WTC11 (cell line): ENCODE measurements at regions not wholly inside any gene's neighbourhood (a gene's known extent, or its start where the extent isn't known, plus 50 kb on each side); places are given as distances from the start of the nearest gene placed in this dataset.

Experiments
- ATAC-seq: fragments of 200-7000 bp; cut with Tn5 transposase; 2 replicates; pipeline ENCODE4 v1.10.0; 2021; ENCODE audit warnings: mild to moderate bottlenecking, moderate library complexity
- CTCF ChIA-PET: fragments of 300-600 bp; sonication (Branson Sonifier 250); formaldehyde crosslinking; loops from one replicate; lab custom pipeline; 2021; ENCODE audit warnings: antibody characterized with exemption; lab: Charles Lee
- POLR2A ChIA-PET: fragments of 350-600 bp; sonication (Branson Sonifier 250); formaldehyde crosslinking; loops from one replicate; lab custom pipeline; 2021; ENCODE audit warnings: antibody characterized with exemption; lab: Charles Lee
- DNase-seq: peaks from one replicate; pipeline ENCODE4 v3.0.0; 2021; ENCODE audit warnings: low spot score
- H3K27ac Mint-ChIP-seq: 2 replicates; pipeline ENCODE4 v1.8.0; 2021; ENCODE audit warnings: mixed read lengths
- H3K27me3 Mint-ChIP-seq: 2 replicates; pipeline ENCODE4 v1.8.0; 2021; ENCODE audit warnings: low read depth, mild to moderate bottlenecking, moderate library complexity, mixed read lengths
- H3K36me3 Mint-ChIP-seq: 2 replicates; pipeline ENCODE4 v1.8.0; 2021; ENCODE audit warnings: mixed read lengths
- H3K4me1 Mint-ChIP-seq: 2 replicates; pipeline ENCODE4 v1.8.0; 2022; ENCODE audit warnings: mixed read lengths
- H3K4me3 Mint-ChIP-seq: 2 replicates; pipeline ENCODE4 v1.8.0; 2021; ENCODE audit warnings: mild to moderate bottlenecking, moderate library complexity, mixed read lengths
- H3K9me3 Mint-ChIP-seq: 2 replicates; pipeline ENCODE4 v1.8.0; 2021; ENCODE audit warnings: mixed read lengths
- ATF2 ChIP-seq: sonication (generic); formaldehyde crosslinking; IDR thresholded peaks from 2 replicates; pipeline ENCODE4 v1.8.1; 2022; ENCODE audit warnings: low read depth, missing genetic modification reagents, borderline replicate concordance
- CTCF ChIP-seq: fragments of 200-600 bp; IDR thresholded peaks from 2 replicates; pipeline ENCODE4 v1.8.0; 2022; ENCODE audit warnings: antibody characterized with exemption
- ELF4 ChIP-seq: sonication (generic); formaldehyde crosslinking; IDR thresholded peaks from 2 replicates; pipeline ENCODE4 v1.8.1; 2022; ENCODE audit warnings: low read depth, mild to moderate bottlenecking, moderate library complexity, missing genetic modification reagents
- NFE2L1 ChIP-seq: sonication (generic); formaldehyde crosslinking; IDR thresholded peaks from 2 replicates; pipeline ENCODE4 v1.8.1; 2023; ENCODE audit warnings: missing genetic modification reagents
- NR1H2 ChIP-seq: sonication (generic); formaldehyde crosslinking; IDR thresholded peaks from 2 replicates; pipeline ENCODE4 v1.9.0; 2021; ENCODE audit warnings: mild to moderate bottlenecking, moderate library complexity, missing genetic modification reagents
- PRDM15 ChIP-seq: sonication (generic); formaldehyde crosslinking; IDR thresholded peaks from 2 replicates; pipeline ENCODE4 v1.8.0; 2022; ENCODE audit warnings: missing genetic modification reagents
- PREB ChIP-seq: sonication (generic); formaldehyde crosslinking; IDR thresholded peaks from 2 replicates; pipeline ENCODE4 v1.8.1; 2022; ENCODE audit warnings: mild to moderate bottlenecking, missing genetic modification reagents, moderate library complexity, borderline replicate concordance
- SOX15 ChIP-seq: fragments of 250-450 bp; sonication (Bioruptor Pico); IDR thresholded peaks from 2 replicates; pipeline ENCODE4 v1.9.0; 2021; ENCODE audit warnings: mild to moderate bottlenecking
- USF2 ChIP-seq: sonication (generic); formaldehyde crosslinking; IDR thresholded peaks from 2 replicates; pipeline ENCODE4 v1.8.1; 2023; ENCODE audit warnings: mild to moderate bottlenecking, missing genetic modification reagents, moderate library complexity
- ZNF138 ChIP-seq: sonication (generic); formaldehyde crosslinking; conservative IDR thresholded peaks from 2 replicates; pipeline ENCODE4 v1.8.1; 2022; ENCODE audit warnings: mild to moderate bottlenecking, moderate library complexity, missing genetic modification reagents
- ZNF219 ChIP-seq: sonication (generic); formaldehyde crosslinking; IDR thresholded peaks from 2 replicates; pipeline ENCODE4 v1.8.0; 2023; ENCODE audit warnings: missing genetic modification reagents, mild to moderate bottlenecking, borderline replicate concordance
- ZNF423 ChIP-seq: fragments of 250-450 bp; sonication (Bioruptor Pico); IDR thresholded peaks from 2 replicates; pipeline ENCODE4 v2.1.2; 2022; ENCODE audit warnings: mild to moderate bottlenecking, moderate library complexity
- ZNF512 ChIP-seq: sonication (generic); formaldehyde crosslinking; IDR thresholded peaks from 2 replicates; pipeline ENCODE4 v1.8.1; 2022; ENCODE audit warnings: missing genetic modification reagents, borderline replicate concordance

GRCh38 chr2:103361712-103362111, 599.9 kb downstream of the TMEM182 start (continued):
- TF ChIP-seq ZNF512 (CRISPR knock-in tag) (no peak), ELF4 (CRISPR knock-in tag) (no peak), CTCF (no peak), ZNF138 (CRISPR knock-in tag) (no peak)

GRCh38 chr2:103363639-103364038, 601.8 kb downstream of the TMEM182 start:
- no peaks in the 10 kb centered on the region for H3K27me3 Mint-ChIP-seq
- CTCF ChIA-PET: no interaction called here
- peaks cover 7% of the 10 kb centered on the region for H3K9me3 Mint-ChIP-seq
- peaks cover 12% of the 10 kb centered on the region for H3K4me1 Mint-ChIP-seq
- TF ChIP-seq PRDM15: no peak
- TF ChIP-seq ATF2 (CRISPR knock-in tag): no peak
- TF ChIP-seq CTCF: no peak
- TF ChIP-seq PREB: no peak
- no peak for TF ChIP-seq USF2 (CRISPR knock-in tag)
- TF ChIP-seq NR1H2 (CRISPR knock-in tag): no peak
- no peak for TF ChIP-seq ZNF423 (CRISPR knock-in tag)
- no peak for TF ChIP-seq SOX15 (CRISPR knock-in tag)
- no peak for TF ChIP-seq NFE2L1 (CRISPR knock-in tag)
- TF ChIP-seq ZNF219: no peak
- POLR2A ChIA-PET: no interaction called here
- peaks cover 5% of the 10 kb centered on the region for H3K36me3 Mint-ChIP-seq
- ATAC-seq (no peak), DNase-seq (no peak)
- H3K4me3 Mint-ChIP-seq: no peak overlapping the region
- H3K27ac Mint-ChIP-seq: no peak overlapping the region
